ENCODE measurements at regions not wholly inside any gene's neighbourhood (a gene's known extent, or its start where the extent isn't known, plus 50 kb on each side); places are given as distances from the start of the nearest gene placed in this dataset.

DNA sequence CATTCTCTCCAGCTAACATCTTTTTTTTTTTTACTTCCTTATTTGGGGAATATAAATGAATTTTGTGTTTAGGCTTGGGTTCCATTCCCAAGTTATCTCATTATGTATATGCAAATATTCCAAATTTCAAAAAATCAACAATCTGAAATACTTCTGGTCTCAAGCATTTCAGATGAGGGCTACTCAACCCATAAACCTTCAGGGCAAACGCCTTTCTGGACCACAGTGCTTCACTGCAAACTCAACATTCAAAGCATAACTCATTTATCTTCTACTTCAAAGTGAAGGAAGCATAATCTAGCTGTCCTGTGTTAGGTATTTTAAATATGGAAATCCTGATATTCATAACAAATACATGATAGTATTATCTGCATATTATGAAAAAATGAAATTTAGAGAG lies 161.7 kb upstream of the PGR start:
- no peak for TF ChIP-seq TAF1 (IDR thresholded peaks at IDR 0.05; ENCODE audit: low read depth)
- TF ChIP-seq EP300 (IDR thresholded peaks at IDR 0.05; ENCODE audit: borderline replicate concordance) = no peak
- TF ChIP-seq, protein P1, sequence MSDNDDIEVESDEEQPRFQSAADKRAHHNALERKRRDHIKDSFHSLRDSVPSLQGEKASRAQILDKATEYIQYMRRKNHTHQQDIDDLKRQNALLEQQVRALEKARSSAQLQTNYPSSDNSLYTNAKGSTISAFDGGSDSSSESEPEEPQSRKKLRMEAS (IDR thresholded peaks at IDR 0.05) = no peak
- no peak for TF ChIP-seq RAD21 (IDR thresholded peaks at IDR 0.05; ENCODE audit: low read depth)
- TF ChIP-seq TEAD4 (IDR thresholded peaks at IDR 0.05) = no peak
- no peak for TF ChIP-seq YY1 (IDR thresholded peaks at IDR 0.05; ENCODE audit: low read depth)
- TF ChIP-seq, protein P2, sequence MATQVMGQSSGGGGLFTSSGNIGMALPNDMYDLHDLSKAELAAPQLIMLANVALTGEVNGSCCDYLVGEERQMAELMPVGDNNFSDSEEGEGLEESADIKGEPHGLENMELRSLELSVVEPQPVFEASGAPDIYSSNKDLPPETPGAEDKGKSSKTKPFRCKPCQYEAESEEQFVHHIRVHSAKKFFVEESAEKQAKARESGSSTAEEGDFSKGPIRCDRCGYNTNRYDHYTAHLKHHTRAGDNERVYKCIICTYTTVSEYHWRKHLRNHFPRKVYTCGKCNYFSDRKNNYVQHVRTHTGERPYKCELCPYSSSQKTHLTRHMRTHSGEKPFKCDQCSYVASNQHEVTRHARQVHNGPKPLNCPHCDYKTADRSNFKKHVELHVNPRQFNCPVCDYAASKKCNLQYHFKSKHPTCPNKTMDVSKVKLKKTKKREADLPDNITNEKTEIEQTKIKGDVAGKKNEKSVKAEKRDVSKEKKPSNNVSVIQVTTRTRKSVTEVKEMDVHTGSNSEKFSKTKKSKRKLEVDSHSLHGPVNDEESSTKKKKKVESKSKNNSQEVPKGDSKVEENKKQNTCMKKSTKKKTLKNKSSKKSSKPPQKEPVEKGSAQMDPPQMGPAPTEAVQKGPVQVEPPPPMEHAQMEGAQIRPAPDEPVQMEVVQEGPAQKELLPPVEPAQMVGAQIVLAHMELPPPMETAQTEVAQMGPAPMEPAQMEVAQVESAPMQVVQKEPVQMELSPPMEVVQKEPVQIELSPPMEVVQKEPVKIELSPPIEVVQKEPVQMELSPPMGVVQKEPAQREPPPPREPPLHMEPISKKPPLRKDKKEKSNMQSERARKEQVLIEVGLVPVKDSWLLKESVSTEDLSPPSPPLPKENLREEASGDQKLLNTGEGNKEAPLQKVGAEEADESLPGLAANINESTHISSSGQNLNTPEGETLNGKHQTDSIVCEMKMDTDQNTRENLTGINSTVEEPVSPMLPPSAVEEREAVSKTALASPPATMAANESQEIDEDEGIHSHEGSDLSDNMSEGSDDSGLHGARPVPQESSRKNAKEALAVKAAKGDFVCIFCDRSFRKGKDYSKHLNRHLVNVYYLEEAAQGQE (IDR thresholded peaks at IDR 0.05; ENCODE audit: low read depth) = no peak
